ENCODE measurements at regions not wholly inside any gene's neighbourhood (a gene's known extent, or its start where the extent isn't known, plus 50 kb on each side); places are given as distances from the start of the nearest gene placed in this dataset.

DNA sequence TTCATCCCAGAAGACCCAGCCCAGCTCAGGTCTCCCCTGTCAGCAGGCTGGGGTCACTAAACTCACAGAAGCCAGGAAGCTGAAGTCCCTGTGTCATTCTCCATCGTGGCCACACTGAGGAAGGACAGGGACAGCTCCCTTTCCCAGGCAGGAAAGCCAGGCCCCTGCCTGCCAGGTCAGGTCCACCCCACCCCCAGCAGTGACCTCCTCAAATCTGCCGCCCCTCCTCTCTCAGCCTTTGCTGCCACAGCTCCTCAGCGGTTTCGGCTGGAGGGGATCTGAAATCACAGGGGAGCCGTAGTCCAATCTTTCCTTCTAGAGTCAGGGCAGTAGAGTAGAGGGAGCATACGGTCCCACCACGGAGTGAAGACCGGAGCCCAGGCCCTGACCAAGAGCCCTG is 150.9 kb upstream of the UNC5B start:
- TF ChIP-seq, protein P1, sequence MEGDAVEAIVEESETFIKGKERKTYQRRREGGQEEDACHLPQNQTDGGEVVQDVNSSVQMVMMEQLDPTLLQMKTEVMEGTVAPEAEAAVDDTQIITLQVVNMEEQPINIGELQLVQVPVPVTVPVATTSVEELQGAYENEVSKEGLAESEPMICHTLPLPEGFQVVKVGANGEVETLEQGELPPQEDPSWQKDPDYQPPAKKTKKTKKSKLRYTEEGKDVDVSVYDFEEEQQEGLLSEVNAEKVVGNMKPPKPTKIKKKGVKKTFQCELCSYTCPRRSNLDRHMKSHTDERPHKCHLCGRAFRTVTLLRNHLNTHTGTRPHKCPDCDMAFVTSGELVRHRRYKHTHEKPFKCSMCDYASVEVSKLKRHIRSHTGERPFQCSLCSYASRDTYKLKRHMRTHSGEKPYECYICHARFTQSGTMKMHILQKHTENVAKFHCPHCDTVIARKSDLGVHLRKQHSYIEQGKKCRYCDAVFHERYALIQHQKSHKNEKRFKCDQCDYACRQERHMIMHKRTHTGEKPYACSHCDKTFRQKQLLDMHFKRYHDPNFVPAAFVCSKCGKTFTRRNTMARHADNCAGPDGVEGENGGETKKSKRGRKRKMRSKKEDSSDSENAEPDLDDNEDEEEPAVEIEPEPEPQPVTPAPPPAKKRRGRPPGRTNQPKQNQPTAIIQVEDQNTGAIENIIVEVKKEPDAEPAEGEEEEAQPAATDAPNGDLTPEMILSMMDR (IDR thresholded peaks at IDR 0.05) = no peak
- TF ChIP-seq POLR2A (IDR thresholded peaks at IDR 0.05) = no peak

All from right lobe of liver (tissue), 4 donors.